Tibial nerve (tissue), 4 donors: ENCODE measurements at regions not wholly inside any gene's neighbourhood (a gene's known extent, or its start where the extent isn't known, plus 50 kb on each side); places are given as distances from the start of the nearest gene placed in this dataset.

ENCODE experiments used
- DNase-seq, 2 donors: peaks; one replicate each; pipeline ENCODE4 v3.0.0-alpha.2; 2019; ENCODE audit warnings: low spot score in 2 of 2
- H3K27ac ChIP-seq, 4 donors: fragments of 200-600 bp; sonication (generic) in 3 of 4; one replicate each; pipeline ENCODE4 v1.5.1; 2017 to 2019; ENCODE audit warnings: mild to moderate bottlenecking in 1 of 4
- H3K27me3 ChIP-seq, 2 donors: fragments of 200-600 bp; sonication (generic) in 1 of 2; one replicate each; pipeline versions ENCODE4 v1.5.1 to v1.6.0; 2017 to 2019
- H3K36me3 ChIP-seq, 3 donors: fragments of 200-600 bp; sonication (generic); one replicate each; pipeline ENCODE4 v1.5.1; 2018 to 2019
- H3K4me1 ChIP-seq, 4 donors: fragments of 200-600 bp; sonication (generic) in 3 of 4; one replicate each; pipeline ENCODE4 v1.5.1; 2017 to 2019
- H3K4me3 ChIP-seq, 4 donors: fragments of 200-600 bp; sonication (generic) in 3 of 4; one replicate each; pipeline ENCODE4 v1.5.1; 2017 to 2019; ENCODE audit warnings: mild to moderate bottlenecking in 1 of 4, moderate library complexity in 1 of 4
- H3K9me3 ChIP-seq, 4 donors: fragments of 200-600 bp; sonication (generic) in 3 of 4; one replicate each; pipeline ENCODE4 v1.5.1; 2017 to 2019
- EP300 ChIP-seq, 2 donors: sonication (generic); formaldehyde crosslinking; IDR thresholded peaks; one replicate each; pipeline ENCODE4 v1.6.1; 2017; ENCODE audit warnings: antibody characterized with exemption in 2 of 2, mild to moderate bottlenecking in 1 of 2
- POLR2A ChIP-seq, 2 donors: fragments of 450-650 bp; IDR thresholded peaks; one replicate each; pipeline ENCODE4 v1.6.1; 2017; ENCODE audit warnings: antibody characterized with exemption in 2 of 2, mild to moderate bottlenecking in 2 of 2, moderate library complexity in 2 of 2
- WGBS, 2 donors: methylation state at CpG; one replicate each; pipeline ENCODE4 v1.1.5; 2018; 5-methylcytosine and 5-hydroxymethylcytosine counted together
- TF ChIP-seq, protein P1 (sequence below), 5 experiments: fragments of 200-600 bp in 3 of 5; fragments of 450-650 bp in 2 of 5; sonication (generic) in 3 of 5; IDR thresholded peaks; one replicate each; pipeline ENCODE4 v1.5.1; 2016 to 2019; ENCODE audit warnings: antibody characterized with exemption in 5 of 5, mild to moderate bottlenecking in 3 of 5, moderate library complexity in 2 of 5

DNA sequence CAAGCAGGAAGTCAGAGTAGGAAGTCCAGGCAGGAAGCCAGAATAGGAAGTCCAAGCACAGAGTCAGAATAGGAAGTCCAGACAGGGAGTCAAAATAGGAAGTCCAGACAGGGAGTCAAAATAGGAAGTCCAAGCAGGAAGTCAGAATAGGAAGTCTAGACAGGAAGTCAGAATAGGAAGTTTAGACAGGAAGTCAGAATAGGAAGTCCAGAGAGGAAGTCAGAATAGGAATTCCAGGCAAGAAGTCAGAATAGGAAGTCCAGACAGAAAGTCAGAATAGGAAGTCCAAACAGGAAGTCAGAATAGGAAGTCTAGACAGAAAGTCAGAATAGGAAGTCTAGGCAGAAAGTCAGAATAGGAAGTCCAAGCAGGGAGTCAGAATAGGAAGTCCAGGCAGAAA, 105.3 kb upstream of the C16orf82 start:
- H3K4me3 ChIP-seq, result no peak overlapping the region
- TF ChIP-seq, protein P1, sequence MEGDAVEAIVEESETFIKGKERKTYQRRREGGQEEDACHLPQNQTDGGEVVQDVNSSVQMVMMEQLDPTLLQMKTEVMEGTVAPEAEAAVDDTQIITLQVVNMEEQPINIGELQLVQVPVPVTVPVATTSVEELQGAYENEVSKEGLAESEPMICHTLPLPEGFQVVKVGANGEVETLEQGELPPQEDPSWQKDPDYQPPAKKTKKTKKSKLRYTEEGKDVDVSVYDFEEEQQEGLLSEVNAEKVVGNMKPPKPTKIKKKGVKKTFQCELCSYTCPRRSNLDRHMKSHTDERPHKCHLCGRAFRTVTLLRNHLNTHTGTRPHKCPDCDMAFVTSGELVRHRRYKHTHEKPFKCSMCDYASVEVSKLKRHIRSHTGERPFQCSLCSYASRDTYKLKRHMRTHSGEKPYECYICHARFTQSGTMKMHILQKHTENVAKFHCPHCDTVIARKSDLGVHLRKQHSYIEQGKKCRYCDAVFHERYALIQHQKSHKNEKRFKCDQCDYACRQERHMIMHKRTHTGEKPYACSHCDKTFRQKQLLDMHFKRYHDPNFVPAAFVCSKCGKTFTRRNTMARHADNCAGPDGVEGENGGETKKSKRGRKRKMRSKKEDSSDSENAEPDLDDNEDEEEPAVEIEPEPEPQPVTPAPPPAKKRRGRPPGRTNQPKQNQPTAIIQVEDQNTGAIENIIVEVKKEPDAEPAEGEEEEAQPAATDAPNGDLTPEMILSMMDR (IDR thresholded peaks at IDR 0.05), result no peak
- TF ChIP-seq POLR2A (IDR thresholded peaks at IDR 0.05) (no peak), EP300 (IDR thresholded peaks at IDR 0.05) (no peak)
- peaks cover 0 to 6% (median 0%) of the 10 kb centered on the region in 4 donors for H3K9me3 ChIP-seq
- no peaks in the 10 kb centered on the region for H3K36me3 ChIP-seq
- H3K4me1 ChIP-seq, result no peaks in the 10 kb centered on the region
- H3K27ac ChIP-seq, result no peak overlapping the region
- DNase-seq, result no peak
- no peaks in the 10 kb centered on the region for H3K27me3 ChIP-seq

DNA sequence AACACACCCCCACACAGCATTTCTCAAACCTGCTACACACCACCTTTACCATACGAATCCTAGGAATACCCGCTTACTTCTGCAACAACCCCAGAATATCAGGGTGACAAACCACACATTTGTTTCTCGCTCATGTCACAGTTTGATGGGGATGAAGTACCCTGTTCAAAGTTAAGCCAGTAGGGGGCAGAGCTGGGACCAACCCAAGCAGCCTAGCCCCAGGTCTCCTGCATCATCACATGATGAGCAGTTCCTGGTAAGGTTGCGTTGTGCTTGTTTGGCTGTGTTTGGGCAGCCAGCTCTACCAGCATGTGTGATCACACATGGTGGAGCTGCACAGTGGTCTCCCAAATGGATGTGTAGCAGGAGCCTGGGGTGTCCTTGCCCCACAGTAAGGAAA, 103.6 kb upstream of the C16orf82 start:
- 69 to 79% methylated on average over 4 of the region's 4 CpGs for WGBS, 2 donors
- Histone ChIP-seq H3K36me3 (no peaks in the 10 kb centered on the region), H3K4me3 (no peak overlapping the region), H3K27me3 (no peaks in the 10 kb centered on the region), H3K4me1 (no peaks in the 10 kb centered on the region), H3K27ac (no peak overlapping the region), H3K9me3 (peaks cover 0 to 6% (median 0%) of the 10 kb centered on the region in 4 donors)
- TF ChIP-seq POLR2A (IDR thresholded peaks at IDR 0.05) (no peak), EP300 (IDR thresholded peaks at IDR 0.05) (no peak)
- TF ChIP-seq, protein P1 (IDR thresholded peaks at IDR 0.05), result no peak
- no peak for DNase-seq

DNA sequence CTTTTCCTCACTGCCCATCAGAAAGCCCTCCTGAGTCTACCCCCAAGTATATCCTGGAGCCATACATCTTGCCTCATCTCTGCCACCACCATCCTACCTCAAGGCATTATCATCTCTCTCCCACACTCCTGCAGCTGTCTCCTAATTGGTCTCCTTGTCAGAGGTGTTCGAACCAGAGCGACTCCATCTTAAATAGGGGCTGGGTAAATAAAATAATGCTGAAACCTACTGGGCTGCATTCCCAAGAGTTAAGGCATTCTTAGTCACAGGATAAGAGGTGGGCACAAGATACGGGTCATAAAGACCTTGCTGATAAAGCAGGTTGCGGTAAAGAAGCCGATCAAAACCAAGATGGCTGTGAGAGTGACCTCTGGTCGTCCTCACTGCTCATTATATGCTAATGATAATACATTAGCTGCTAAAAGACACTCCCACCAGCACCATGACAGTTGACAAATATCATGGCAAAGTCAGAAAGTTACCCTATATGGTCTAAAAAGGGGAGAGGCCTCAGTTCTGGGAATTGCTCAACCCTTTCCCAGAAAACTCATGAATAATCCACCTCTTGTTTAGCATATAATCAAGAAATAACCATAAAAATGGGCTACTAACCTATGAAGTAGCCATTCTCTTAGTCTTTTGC, 97.0 kb upstream of the C16orf82 start:
- no peak for DNase-seq
- H3K4me3 ChIP-seq, result no peak overlapping the region
- H3K27ac ChIP-seq, result no peak overlapping the region
- H3K27me3 ChIP-seq, result no peaks in the 10 kb centered on the region
- H3K9me3 ChIP-seq, result no peaks in the 10 kb centered on the region
- TF ChIP-seq, protein P1 (IDR thresholded peaks at IDR 0.05), result no peak
- TF ChIP-seq POLR2A (IDR thresholded peaks at IDR 0.05), result no peak
- TF ChIP-seq EP300 (IDR thresholded peaks at IDR 0.05), result no peak
- no peaks in the 10 kb centered on the region for H3K36me3 ChIP-seq
- no peaks in the 10 kb centered on the region for H3K4me1 ChIP-seq
- 90 to 94% methylated on average over 6 of the region's 6 CpGs for WGBS, 2 donors

DNA sequence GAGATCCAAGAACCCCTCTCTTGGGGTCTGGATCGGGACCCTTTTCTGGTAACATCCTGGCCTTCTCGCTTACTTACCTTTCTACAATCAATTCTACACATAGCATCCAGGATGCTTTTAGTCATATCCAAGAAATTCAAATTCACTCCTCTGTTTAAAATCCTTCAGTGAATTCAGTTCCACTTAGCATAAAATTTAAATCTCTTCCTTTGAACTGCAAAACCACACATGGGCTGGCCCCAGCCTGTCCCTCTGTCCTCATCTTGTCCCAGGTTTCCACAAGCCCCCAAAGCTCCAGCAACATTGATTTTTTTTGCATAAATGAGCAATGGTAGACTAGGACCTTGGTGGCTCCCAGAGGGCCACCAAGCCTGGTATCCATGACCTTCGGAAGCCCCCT, 96.4 kb upstream of the C16orf82 start:
- 92 to 93% methylated on average over 3 of the region's 3 CpGs for WGBS, 2 donors

DNA sequence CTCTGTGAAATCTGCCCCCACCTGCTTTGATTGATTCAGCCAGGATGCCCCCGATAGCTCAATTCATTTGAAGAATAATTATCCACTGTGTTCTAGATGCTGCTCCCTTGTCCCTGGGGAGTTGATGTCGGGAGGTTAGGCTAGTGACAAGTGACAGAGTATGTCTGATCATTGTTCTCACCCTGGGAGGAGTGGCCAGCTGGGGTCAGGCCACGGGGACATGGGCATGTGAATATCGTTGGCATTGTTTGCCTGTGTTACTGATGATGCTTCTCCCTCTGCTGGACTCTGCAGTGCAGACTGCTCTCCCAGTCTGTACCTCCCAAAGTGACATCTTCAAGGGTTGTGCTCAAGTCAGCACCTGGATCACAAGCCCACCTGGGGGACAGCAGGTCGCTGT, 89.9 kb upstream of the C16orf82 start:
- no peak overlapping the region for H3K4me3 ChIP-seq
- TF ChIP-seq, protein P1 (IDR thresholded peaks at IDR 0.05), result no peak
- TF ChIP-seq POLR2A (IDR thresholded peaks at IDR 0.05) (no peak), EP300 (IDR thresholded peaks at IDR 0.05) (no peak)
- no peaks in the 10 kb centered on the region for H3K36me3 ChIP-seq
- no peaks in the 10 kb centered on the region for H3K9me3 ChIP-seq
- DNase-seq, result no peak
- WGBS, 2 donors, result 40 to 51% methylated on average over 5 of the region's 5 CpGs
- no peaks in the 10 kb centered on the region for H3K4me1 ChIP-seq
- H3K27me3 ChIP-seq, result no peaks in the 10 kb centered on the region
- H3K27ac ChIP-seq, result no peak overlapping the region

More for the DNA sequence above, 96.4 kb upstream of the C16orf82 start:
- Histone ChIP-seq H3K4me1 (no peaks in the 10 kb centered on the region), H3K4me3 (no peak overlapping the region), H3K27ac (no peak overlapping the region), H3K9me3 (no peaks in the 10 kb centered on the region), H3K27me3 (no peaks in the 10 kb centered on the region), H3K36me3 (no peaks in the 10 kb centered on the region)
- DNase-seq, result no peak
- no peak for TF ChIP-seq EP300 (IDR thresholded peaks at IDR 0.05)
- TF ChIP-seq POLR2A (IDR thresholded peaks at IDR 0.05), result no peak
- TF ChIP-seq, protein P1 (IDR thresholded peaks at IDR 0.05), result no peak
